ENCODE measurements at regions not wholly inside any gene's neighbourhood (a gene's known extent, or its start where the extent isn't known, plus 50 kb on each side); places are given as distances from the start of the nearest gene placed in this dataset.
A peak's percentile ranks its signal among the peaks of the same experiment; 100 is the strongest.

GRCh38 chr16:86070971-86071370 lies 172.0 kb downstream of the IRF8 start:
- Histone ChIP-seq H3K4me1 (ENCODE audit: insufficient read depth, low read length) (peaks cover 6% of the 10 kb centered on the region), H4K20me1 (ENCODE audit: insufficient read depth, low read length) (no peaks in the 10 kb centered on the region), H3K4me2 (ENCODE audit: low read length) (no peak overlapping the region), H2AFZ (ENCODE audit: low read depth, low read length) (no peak overlapping the region), H3K27me3 (ENCODE audit: insufficient read depth, low read length) (peaks cover 2% of the 10 kb centered on the region), H3K27ac (ENCODE audit: low read depth, low read length) (no peak overlapping the region), H3K9ac (ENCODE audit: low read length) (no peak overlapping the region), H3K36me3 (ENCODE audit: insufficient read depth, low read length) (no peaks in the 10 kb centered on the region), H3K79me2 (ENCODE audit: insufficient read depth, low read length) (no peaks in the 10 kb centered on the region), H3K4me3 (ENCODE audit: insufficient read depth, low read depth, low read length) (no peak overlapping the region), H3K9me3 (ENCODE audit: insufficient read depth, low read depth, low read length) (no peaks in the 10 kb centered on the region)
- FAIRE-seq = no peak
- H3K9me3 Mint-ChIP-seq (ENCODE audit: unreplicated experiment) = no peaks in the 10 kb centered on the region
- H3K27ac Mint-ChIP-seq (ENCODE audit: unreplicated experiment) = no peak overlapping the region
- DNase-seq (ENCODE audit: low read depth) = no peak
- no peak overlapping the region for H3K4me3 Mint-ChIP-seq (ENCODE audit: unreplicated experiment)
- no peak for TF ChIP-seq EZH2 (IDR thresholded peaks at IDR 0.05; ENCODE audit: insufficient read depth, low read length)
- TF ChIP-seq, protein P1, sequence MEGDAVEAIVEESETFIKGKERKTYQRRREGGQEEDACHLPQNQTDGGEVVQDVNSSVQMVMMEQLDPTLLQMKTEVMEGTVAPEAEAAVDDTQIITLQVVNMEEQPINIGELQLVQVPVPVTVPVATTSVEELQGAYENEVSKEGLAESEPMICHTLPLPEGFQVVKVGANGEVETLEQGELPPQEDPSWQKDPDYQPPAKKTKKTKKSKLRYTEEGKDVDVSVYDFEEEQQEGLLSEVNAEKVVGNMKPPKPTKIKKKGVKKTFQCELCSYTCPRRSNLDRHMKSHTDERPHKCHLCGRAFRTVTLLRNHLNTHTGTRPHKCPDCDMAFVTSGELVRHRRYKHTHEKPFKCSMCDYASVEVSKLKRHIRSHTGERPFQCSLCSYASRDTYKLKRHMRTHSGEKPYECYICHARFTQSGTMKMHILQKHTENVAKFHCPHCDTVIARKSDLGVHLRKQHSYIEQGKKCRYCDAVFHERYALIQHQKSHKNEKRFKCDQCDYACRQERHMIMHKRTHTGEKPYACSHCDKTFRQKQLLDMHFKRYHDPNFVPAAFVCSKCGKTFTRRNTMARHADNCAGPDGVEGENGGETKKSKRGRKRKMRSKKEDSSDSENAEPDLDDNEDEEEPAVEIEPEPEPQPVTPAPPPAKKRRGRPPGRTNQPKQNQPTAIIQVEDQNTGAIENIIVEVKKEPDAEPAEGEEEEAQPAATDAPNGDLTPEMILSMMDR (IDR thresholded peaks at IDR 0.05; ENCODE audit: insufficient read depth, low read depth, low read length) = no peak
- no peaks in the 10 kb centered on the region for H3K36me3 Mint-ChIP-seq (ENCODE audit: low read depth, unreplicated experiment)
- H3K27me3 Mint-ChIP-seq (ENCODE audit: low read depth, unreplicated experiment) = peaks cover 59% of the 10 kb centered on the region
- H3K4me1 Mint-ChIP-seq (ENCODE audit: low read depth, unreplicated experiment) = peaks cover 2% of the 10 kb centered on the region

- Mint-ChIP-seq H3K27ac (ENCODE audit: unreplicated experiment) (no peak overlapping the region), H3K36me3 (ENCODE audit: low read depth, unreplicated experiment) (no peaks in the 10 kb centered on the region), H3K4me3 (ENCODE audit: unreplicated experiment) (no peak overlapping the region), H3K4me1 (ENCODE audit: low read depth, unreplicated experiment) (peaks cover 2% of the 10 kb centered on the region), H3K27me3 (ENCODE audit: low read depth, unreplicated experiment) (peaks cover 55% of the 10 kb centered on the region), H3K9me3 (ENCODE audit: unreplicated experiment) (no peaks in the 10 kb centered on the region)
- no peak overlapping the region for H3K4me2 ChIP-seq (ENCODE audit: low read length)
- H3K36me3 ChIP-seq (ENCODE audit: insufficient read depth, low read length) = no peaks in the 10 kb centered on the region
- H3K4me3 ChIP-seq (ENCODE audit: insufficient read depth, low read depth, low read length) = no peak overlapping the region
- H2AFZ ChIP-seq (ENCODE audit: low read depth, low read length) = no peak overlapping the region
- H3K9me3 ChIP-seq (ENCODE audit: insufficient read depth, low read depth, low read length) = no peaks in the 10 kb centered on the region
- H3K27me3 ChIP-seq (ENCODE audit: insufficient read depth, low read length) = no peaks in the 10 kb centered on the region
- H3K27ac ChIP-seq (ENCODE audit: low read depth, low read length) = no peak overlapping the region
- no peaks in the 10 kb centered on the region for H3K79me2 ChIP-seq (ENCODE audit: insufficient read depth, low read length)
- TF ChIP-seq, protein P1 (IDR thresholded peaks at IDR 0.05; ENCODE audit: insufficient read depth, low read depth, low read length) = no peak
- no peak for TF ChIP-seq EZH2 (IDR thresholded peaks at IDR 0.05; ENCODE audit: insufficient read depth, low read length)
- no peaks in the 10 kb centered on the region for H4K20me1 ChIP-seq (ENCODE audit: insufficient read depth, low read length)
- H3K9ac ChIP-seq (ENCODE audit: low read length) = no peak overlapping the region
- FAIRE-seq (no peak), DNase-seq (ENCODE audit: low read depth) (no peak)
- peaks cover 6% of the 10 kb centered on the region for H3K4me1 ChIP-seq (ENCODE audit: insufficient read depth, low read length)
Measured at GRCh38 chr16:86071611-86072240, 172.8 kb downstream of the IRF8 start.

- Histone ChIP-seq H3K9ac (ENCODE audit: low read length) (no peak overlapping the region), H3K36me3 (ENCODE audit: insufficient read depth, low read length) (no peaks in the 10 kb centered on the region), H3K79me2 (ENCODE audit: insufficient read depth, low read length) (no peaks in the 10 kb centered on the region), H3K9me3 (ENCODE audit: insufficient read depth, low read depth, low read length) (no peaks in the 10 kb centered on the region), H3K4me3 (ENCODE audit: insufficient read depth, low read depth, low read length) (no peak overlapping the region), H3K27ac (ENCODE audit: low read depth, low read length) (no peak overlapping the region), H4K20me1 (ENCODE audit: insufficient read depth, low read length) (no peaks in the 10 kb centered on the region), H3K4me1 (ENCODE audit: insufficient read depth, low read length) (peaks cover 6% of the 10 kb centered on the region), H3K27me3 (ENCODE audit: insufficient read depth, low read length) (no peaks in the 10 kb centered on the region), H2AFZ (ENCODE audit: low read depth, low read length) (no peak overlapping the region), H3K4me2 (ENCODE audit: low read length) (no peak overlapping the region)
- peaks cover 57% of the 10 kb centered on the region for H3K27me3 Mint-ChIP-seq (ENCODE audit: low read depth, unreplicated experiment)
- H3K4me1 Mint-ChIP-seq (ENCODE audit: low read depth, unreplicated experiment) = peaks cover 2% of the 10 kb centered on the region
- FAIRE-seq (peak; percentile 41), DNase-seq (ENCODE audit: low read depth) (peak; percentile 42)
- H3K4me3 Mint-ChIP-seq (ENCODE audit: unreplicated experiment) = no peak overlapping the region
- no peaks in the 10 kb centered on the region for H3K36me3 Mint-ChIP-seq (ENCODE audit: low read depth, unreplicated experiment)
- no peak overlapping the region for H3K27ac Mint-ChIP-seq (ENCODE audit: unreplicated experiment)
- H3K9me3 Mint-ChIP-seq (ENCODE audit: unreplicated experiment) = no peaks in the 10 kb centered on the region
- TF ChIP-seq EZH2 (IDR thresholded peaks at IDR 0.05; ENCODE audit: insufficient read depth, low read length) = no peak
- TF ChIP-seq, protein P1 (IDR thresholded peaks at IDR 0.05; ENCODE audit: insufficient read depth, low read depth, low read length) = peak; percentile 83
Measured at GRCh38 chr16:86072328-86073102, 173.6 kb downstream of the IRF8 start.

Measured in astrocyte (in vitro differentiated cells and primary cell).